ENCODE measurements at regions not wholly inside any gene's neighbourhood (a gene's known extent, or its start where the extent isn't known, plus 50 kb on each side); places are given as distances from the start of the nearest gene placed in this dataset.

GRCh38 chr5:160938532-160938931 lies 86.5 kb upstream of the ATP10B start:
- peak; percentile 22 for DNase-seq

GRCh38 chr5:160937570-160937969 lies 85.6 kb upstream of the ATP10B start:
- DNase-seq: no peak

GRCh38 chr5:160935776-160936175 lies 83.8 kb upstream of the ATP10B start:
- no peak for DNase-seq

DNA sequence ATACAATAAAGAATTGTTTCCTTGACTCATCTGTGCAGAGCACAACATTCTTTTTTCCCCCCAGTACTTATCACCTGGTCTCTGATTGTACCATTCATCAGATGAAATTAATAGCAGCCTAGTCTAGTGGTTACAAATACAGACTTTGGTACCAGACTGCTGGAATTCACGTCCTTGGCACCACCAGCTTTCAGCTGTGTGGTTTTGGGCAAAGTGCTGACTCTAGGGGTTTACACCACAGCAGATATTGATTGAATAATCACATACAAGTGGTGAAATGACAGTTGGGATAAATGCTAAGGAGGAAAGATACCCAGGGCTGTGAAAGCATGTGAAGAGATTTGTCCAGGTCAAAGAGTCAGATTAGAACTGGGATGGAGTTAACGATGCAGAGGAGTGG lies 79.3 kb upstream of the ATP10B start:
- DNase-seq: no peak

DNA sequence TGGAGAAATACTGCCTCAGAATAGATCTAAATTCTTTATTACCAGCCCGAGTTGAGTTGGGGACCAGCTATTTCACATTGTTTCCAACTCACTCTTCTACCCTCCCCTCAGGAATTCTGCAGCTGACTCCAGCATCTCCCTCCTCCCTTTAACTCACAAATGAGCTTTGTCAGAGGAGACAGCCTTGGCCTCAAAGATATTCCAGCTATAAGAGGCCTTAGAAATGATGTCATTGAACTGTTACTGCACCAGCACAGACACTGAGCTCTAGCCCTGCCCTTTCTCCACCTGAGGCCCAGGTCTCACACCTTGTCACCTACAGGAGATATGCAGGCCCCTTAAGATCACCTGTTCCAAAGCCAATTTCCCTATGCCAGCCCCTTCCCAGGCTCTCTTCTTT lies 78.4 kb upstream of the ATP10B start:
- no peak for DNase-seq

DNA sequence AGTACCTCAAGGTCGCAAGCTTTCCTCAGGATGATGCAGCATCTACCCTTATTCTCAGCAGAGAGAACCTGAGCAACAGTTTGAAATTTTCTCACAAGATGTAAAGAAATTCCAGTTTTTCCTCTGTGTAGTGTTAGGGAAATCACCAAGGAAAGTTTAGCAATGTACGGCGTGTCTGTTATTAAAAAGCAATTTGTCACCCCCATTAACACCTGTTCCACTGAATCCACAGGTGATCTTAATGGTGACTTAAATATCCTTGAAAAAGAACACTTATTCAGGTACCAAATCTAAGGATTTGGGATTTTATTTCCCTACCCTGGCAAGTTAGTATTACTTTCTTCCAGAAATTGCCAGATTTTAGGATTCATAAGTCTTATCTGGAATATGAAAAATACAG lies 77.9 kb upstream of the ATP10B start:
- no peak for DNase-seq

GRCh38 chr5:160929360-160929759 lies 77.3 kb upstream of the ATP10B start:
- no peak for DNase-seq

DNA sequence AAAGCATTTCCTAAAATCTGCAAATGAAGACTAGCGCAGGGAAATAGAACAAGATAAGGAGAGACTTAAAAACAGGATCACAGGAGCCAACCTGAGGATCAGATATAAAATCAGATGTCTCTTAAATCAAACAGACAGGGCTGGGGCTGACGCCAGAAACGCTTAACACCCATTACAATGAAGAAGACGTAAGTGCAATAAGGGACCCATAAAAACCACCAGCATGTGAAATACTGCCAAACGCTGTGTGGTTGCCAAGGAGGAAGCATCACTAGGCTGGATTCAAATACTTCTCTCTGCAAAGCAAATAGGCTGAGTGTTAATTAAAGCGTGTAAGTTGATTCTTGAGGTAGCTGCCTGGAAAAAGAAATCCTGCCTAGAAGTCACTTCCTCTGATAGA lies 74.4 kb upstream of the ATP10B start:
- no peak for DNase-seq

DNA sequence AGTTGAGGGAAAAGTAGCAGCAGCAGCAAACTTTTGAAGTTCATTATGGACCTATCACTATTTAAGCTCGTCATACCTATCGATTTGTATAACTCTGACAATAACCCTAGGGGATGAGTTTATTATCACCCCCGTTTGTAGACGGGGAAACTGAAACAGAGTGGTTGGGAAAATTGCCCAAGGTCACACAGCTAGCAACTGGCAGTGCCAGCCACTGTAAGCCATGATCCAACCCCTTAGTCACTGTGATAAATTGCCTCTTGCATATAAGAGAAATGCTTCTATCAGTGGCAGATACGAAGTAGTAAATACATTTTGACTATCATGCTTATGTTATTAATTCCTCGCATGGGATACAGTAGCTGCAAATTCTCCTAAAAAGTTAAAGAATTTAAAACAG lies 73.3 kb upstream of the ATP10B start:
- DNase-seq: no peak

DNA sequence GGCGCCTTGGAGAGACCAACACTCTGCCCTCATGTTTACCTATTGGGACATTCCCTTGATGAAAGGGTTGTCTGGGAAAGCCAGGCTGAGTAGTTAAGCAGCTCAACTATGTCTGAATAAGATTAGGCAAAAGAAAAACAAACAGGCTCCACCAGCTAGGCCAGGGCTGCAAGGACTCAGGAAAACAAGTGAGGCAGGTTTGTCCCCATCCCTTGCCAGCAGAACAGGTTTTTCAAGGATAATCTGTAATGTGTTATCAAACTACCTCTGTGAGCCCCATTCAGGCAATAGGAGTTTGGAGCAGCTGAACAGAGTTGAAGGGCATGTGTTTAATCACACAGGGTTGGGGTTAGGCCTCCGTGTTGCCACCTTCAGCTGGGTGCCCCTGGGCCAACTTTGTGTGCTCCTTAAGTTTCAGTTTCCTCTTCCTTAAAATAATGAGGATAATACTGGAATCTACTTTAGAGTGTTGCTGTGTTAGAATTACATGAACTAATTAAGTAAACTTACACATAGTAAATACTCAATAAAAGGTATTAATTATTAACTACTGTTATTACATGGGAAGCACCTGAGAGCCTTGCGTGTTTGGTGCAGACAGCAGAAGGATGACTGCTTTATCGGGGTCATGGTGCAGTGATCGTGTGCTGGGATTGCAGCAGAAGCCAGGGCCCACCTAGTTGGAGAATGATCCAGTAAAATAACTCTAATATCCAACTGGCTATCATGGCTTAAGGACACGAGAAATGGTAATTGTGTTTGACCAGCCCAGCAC lies 72.1 kb upstream of the ATP10B start:
- DNase-seq: no peak

DNA sequence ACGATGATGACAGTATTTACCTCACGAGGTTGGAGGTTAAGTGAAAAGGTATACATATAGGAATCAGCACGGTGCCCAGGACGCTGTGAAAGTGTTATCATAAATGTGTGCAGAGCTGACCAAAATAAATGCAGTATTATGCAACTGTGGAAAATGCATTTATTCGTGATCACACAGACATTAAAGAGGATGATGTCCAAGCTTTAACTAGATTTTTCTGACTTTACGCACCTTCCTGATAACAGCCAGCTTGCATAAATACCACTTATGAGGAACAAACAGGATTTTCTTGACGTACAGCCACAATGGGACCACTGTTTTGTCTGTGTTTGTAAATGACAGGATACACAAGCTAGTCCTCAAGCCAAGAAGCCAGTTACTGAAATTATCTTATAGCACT lies 71.4 kb upstream of the ATP10B start:
- no peak for DNase-seq

DNA sequence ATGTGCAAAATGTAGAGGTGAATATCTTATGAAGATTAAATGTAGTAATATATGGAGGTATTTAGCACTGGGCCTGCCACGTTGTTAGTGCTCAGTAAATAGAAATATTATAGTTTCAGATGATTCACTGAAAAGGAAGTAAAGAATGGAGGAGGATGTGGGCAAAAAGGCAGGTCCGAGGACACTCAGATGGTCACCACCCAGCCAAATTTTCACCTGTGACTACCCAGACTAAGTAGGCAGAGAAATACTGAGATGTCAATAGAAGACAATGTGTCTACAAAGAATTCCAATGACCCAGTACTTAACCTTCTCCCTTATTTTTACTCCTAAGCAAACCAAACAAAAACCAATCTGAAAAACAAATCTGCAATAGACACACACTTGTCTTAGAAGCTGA lies 70.3 kb upstream of the ATP10B start:
- no peak for DNase-seq

DNA sequence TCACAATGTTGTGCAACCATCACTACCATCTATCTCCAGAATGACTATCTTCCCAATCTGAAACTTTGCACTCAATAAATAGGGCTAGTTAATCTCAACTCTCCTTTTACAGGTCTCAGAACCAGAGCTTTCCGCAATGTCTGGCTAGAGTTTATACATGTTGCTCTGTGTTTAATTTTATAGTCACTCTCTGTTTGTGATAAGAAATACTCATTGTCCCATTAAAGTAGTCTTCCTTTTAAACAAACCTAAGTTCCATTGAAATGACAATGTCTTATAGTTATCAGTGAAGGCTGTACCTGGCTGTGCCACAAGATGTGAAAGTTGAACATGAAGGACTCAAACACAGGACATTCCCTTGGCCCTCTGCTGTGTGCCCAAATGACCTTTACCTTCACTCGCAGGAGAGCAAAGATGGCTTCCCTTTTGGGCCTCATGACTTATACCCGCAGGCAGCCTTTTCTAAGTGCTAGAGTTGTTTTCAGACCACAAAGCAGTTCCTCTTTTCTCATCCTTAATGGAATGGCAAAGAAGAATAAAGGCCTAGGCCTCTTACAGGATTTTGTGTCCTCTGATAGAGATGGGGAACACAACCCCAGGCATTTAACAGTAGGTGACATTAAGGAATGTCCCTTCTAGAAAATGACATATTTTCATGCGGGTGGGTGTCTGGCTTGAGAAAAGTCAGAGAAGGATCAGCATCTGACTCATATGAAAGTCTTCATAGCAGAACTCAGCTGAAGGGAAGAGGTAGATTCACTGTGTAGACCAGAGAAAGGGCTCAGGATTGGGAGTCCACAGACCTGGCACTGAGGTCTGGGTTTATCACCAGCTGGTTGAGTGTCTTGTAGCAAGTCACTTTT lies 69.6 kb upstream of the ATP10B start:
- DNase-seq: no peak

DNA sequence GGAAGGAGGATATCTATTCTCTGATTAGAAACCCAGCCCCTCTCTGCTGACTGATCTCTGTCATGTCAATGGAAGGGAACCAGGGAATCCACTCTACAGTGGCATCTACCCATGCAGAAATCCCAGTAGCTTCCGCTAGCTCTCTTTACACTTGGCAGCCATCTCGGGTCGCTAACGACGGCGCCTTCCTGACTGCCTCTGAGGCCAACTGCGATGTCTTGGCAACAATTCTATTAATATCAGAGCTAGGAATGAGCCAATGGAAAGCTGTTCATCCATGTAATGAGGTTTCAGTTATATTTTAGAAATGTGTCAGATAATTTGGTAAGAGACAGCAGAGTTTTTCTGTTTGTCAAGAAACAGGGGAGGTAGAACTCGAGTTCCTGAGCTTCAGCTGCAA lies 67.6 kb upstream of the ATP10B start:
- DNase-seq: no peak

GRCh38 chr5:160918386-160918785 lies 66.4 kb upstream of the ATP10B start:
- no peak for DNase-seq

DNA sequence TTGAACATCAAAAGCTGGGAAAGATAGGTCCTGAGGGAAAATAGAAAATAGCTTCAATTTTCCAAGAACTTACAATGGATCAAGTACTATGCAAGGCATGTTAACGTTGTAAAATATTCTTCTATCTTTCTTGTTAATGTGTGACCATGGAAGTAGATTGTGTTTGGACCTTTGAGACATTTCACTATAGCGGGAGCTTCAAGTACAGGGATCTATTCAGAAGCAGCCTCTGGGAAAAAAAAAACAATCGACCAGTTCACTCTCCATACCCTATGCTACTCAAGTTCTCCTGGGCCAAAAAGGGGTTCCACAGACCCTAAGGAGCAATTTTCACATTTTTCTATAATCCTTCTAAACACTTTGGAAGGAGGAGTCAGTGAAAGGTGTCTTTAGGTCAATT lies 54.1 kb upstream of the ATP10B start:
- no peak for DNase-seq

GRCh38 chr5:160905285-160905684 lies 53.3 kb upstream of the ATP10B start:
- no peak for DNase-seq

DNA sequence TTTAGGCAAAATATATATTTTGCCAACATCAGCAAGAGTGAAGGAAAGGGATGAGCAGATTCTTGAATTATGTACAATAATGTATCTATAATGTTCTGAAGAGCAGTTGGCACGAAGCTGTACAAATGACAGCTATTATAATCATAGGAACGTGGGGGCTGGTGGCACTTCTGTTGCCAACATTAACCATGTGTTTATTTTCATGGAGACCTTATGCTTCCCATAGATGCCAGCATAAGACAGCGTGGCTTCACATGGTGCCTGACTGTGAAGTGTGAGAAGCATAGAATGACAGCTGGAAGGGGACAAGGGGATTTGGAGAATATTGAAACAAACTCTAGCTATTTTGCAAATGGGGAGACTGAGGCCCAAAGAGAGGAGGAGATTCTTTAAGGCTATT lies 52.6 kb upstream of the ATP10B start:
- no peak for DNase-seq

GRCh38 chr5:160903551-160903950 lies 51.5 kb upstream of the ATP10B start:
- DNase-seq: no peak

DNA sequence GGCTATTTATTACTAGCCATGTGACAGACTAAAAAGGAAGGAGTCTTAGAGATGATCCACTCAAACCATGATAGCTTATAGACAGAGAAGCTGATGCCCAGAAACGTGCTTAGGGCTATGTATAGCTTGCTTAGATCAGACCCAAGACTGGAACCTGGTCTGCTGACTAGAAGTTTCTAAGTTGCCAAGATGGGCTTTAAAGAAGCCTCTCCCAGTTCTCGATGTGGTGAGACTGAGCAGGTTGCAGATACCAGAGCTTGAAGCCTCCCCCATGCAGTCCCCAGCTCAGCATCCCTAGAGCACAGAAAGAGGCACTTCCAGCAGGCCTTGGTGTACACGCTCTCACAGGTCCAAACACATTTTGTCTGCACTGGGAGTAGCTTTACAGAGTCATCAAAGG lies 51.1 kb upstream of the ATP10B start:
- no peak for DNase-seq

Measured in inflammatory macrophage treated with lipopolysaccharide for 4 hours (primary cell).